K562 (cell line): ENCODE measurements at regions not wholly inside any gene's neighbourhood (a gene's known extent, or its start where the extent isn't known, plus 50 kb on each side); places are given as distances from the start of the nearest gene placed in this dataset.

Source experiments
- CBFB ChIP-seq: sonication (generic); formaldehyde crosslinking; IDR thresholded peaks from 2 replicates; pipeline ENCODE4 v1.4.0; 2020; ENCODE audit warnings: mild to moderate bottlenecking, missing genetic modification reagents
- EP300 ChIP-seq: IDR thresholded peaks from 2 replicates; pipeline ENCODE4 v1.6.1; 2012; ENCODE audit warnings: low read length, improper control_type of control experiment
- GATA2 ChIP-seq: sonication (generic); formaldehyde crosslinking; IDR thresholded peaks from 2 replicates; pipeline ENCODE4 v1.4.0; 2020; ENCODE audit warnings: mild to moderate bottlenecking, missing genetic modification reagents
- NCOA1 ChIP-seq: fragments of 450-650 bp; IDR thresholded peaks from 2 replicates; pipeline ENCODE4 v1.6.1; 2016; ENCODE audit warnings: low read depth
- TF ChIP-seq, protein P1 (sequence below): sonication (generic); formaldehyde crosslinking; IDR thresholded peaks from 2 replicates; pipeline ENCODE4 v1.8.1; 2023; ENCODE audit warnings: mild to moderate bottlenecking, missing genetic modification reagents
- TF ChIP-seq, protein P2 (sequence below): fragments of 450-650 bp; IDR thresholded peaks from 2 replicates; pipeline ENCODE4 v1.6.1; 2016; ENCODE audit warnings: mild to moderate bottlenecking, moderate library complexity

DNA sequence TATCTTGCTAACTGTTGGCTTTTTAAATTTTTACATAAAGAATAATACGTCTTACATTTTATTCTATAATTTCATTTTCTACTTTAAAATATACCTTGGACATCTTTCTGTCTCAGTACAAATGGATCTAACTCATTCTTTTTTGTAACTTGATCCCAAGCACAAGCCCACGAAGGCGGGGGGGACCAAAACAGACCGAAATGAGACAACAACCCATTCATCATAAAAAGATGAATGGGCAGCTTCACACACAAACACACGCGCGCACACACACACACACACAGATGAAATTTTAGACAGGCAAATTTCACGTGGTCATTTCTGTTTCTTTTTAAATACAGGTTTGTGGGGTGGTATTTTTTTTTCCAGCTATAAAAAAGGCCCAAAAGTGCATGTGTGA, 271.3 kb upstream of the TOPAZ1 start:
- TF ChIP-seq, protein P1, sequence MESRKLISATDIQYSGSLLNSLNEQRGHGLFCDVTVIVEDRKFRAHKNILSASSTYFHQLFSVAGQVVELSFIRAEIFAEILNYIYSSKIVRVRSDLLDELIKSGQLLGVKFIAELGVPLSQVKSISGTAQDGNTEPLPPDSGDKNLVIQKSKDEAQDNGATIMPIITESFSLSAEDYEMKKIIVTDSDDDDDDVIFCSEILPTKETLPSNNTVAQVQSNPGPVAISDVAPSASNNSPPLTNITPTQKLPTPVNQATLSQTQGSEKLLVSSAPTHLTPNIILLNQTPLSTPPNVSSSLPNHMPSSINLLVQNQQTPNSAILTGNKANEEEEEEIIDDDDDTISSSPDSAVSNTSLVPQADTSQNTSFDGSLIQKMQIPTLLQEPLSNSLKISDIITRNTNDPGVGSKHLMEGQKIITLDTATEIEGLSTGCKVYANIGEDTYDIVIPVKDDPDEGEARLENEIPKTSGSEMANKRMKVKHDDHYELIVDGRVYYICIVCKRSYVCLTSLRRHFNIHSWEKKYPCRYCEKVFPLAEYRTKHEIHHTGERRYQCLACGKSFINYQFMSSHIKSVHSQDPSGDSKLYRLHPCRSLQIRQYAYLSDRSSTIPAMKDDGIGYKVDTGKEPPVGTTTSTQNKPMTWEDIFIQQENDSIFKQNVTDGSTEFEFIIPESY (CRISPR knock-in tag): no peak
- TF ChIP-seq, protein P2, sequence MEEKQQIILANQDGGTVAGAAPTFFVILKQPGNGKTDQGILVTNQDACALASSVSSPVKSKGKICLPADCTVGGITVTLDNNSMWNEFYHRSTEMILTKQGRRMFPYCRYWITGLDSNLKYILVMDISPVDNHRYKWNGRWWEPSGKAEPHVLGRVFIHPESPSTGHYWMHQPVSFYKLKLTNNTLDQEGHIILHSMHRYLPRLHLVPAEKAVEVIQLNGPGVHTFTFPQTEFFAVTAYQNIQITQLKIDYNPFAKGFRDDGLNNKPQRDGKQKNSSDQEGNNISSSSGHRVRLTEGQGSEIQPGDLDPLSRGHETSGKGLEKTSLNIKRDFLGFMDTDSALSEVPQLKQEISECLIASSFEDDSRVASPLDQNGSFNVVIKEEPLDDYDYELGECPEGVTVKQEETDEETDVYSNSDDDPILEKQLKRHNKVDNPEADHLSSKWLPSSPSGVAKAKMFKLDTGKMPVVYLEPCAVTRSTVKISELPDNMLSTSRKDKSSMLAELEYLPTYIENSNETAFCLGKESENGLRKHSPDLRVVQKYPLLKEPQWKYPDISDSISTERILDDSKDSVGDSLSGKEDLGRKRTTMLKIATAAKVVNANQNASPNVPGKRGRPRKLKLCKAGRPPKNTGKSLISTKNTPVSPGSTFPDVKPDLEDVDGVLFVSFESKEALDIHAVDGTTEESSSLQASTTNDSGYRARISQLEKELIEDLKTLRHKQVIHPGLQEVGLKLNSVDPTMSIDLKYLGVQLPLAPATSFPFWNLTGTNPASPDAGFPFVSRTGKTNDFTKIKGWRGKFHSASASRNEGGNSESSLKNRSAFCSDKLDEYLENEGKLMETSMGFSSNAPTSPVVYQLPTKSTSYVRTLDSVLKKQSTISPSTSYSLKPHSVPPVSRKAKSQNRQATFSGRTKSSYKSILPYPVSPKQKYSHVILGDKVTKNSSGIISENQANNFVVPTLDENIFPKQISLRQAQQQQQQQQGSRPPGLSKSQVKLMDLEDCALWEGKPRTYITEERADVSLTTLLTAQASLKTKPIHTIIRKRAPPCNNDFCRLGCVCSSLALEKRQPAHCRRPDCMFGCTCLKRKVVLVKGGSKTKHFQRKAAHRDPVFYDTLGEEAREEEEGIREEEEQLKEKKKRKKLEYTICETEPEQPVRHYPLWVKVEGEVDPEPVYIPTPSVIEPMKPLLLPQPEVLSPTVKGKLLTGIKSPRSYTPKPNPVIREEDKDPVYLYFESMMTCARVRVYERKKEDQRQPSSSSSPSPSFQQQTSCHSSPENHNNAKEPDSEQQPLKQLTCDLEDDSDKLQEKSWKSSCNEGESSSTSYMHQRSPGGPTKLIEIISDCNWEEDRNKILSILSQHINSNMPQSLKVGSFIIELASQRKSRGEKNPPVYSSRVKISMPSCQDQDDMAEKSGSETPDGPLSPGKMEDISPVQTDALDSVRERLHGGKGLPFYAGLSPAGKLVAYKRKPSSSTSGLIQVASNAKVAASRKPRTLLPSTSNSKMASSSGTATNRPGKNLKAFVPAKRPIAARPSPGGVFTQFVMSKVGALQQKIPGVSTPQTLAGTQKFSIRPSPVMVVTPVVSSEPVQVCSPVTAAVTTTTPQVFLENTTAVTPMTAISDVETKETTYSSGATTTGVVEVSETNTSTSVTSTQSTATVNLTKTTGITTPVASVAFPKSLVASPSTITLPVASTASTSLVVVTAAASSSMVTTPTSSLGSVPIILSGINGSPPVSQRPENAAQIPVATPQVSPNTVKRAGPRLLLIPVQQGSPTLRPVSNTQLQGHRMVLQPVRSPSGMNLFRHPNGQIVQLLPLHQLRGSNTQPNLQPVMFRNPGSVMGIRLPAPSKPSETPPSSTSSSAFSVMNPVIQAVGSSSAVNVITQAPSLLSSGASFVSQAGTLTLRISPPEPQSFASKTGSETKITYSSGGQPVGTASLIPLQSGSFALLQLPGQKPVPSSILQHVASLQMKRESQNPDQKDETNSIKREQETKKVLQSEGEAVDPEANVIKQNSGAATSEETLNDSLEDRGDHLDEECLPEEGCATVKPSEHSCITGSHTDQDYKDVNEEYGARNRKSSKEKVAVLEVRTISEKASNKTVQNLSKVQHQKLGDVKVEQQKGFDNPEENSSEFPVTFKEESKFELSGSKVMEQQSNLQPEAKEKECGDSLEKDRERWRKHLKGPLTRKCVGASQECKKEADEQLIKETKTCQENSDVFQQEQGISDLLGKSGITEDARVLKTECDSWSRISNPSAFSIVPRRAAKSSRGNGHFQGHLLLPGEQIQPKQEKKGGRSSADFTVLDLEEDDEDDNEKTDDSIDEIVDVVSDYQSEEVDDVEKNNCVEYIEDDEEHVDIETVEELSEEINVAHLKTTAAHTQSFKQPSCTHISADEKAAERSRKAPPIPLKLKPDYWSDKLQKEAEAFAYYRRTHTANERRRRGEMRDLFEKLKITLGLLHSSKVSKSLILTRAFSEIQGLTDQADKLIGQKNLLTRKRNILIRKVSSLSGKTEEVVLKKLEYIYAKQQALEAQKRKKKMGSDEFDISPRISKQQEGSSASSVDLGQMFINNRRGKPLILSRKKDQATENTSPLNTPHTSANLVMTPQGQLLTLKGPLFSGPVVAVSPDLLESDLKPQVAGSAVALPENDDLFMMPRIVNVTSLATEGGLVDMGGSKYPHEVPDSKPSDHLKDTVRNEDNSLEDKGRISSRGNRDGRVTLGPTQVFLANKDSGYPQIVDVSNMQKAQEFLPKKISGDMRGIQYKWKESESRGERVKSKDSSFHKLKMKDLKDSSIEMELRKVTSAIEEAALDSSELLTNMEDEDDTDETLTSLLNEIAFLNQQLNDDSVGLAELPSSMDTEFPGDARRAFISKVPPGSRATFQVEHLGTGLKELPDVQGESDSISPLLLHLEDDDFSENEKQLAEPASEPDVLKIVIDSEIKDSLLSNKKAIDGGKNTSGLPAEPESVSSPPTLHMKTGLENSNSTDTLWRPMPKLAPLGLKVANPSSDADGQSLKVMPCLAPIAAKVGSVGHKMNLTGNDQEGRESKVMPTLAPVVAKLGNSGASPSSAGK: no peak
- TF ChIP-seq NCOA1 (no peak), EP300 (no peak), GATA2 (CRISPR knock-in tag) (no peak), CBFB (no peak)
